ENCODE measurements at regions not wholly inside any gene's neighbourhood (a gene's known extent, or its start where the extent isn't known, plus 50 kb on each side); places are given as distances from the start of the nearest gene placed in this dataset.
"Not testable (repeated sequence)": the region's sequence is repeated elsewhere in the genome, so short reads cannot be mapped to it uniquely, and the experiment has no call there.

DNA sequence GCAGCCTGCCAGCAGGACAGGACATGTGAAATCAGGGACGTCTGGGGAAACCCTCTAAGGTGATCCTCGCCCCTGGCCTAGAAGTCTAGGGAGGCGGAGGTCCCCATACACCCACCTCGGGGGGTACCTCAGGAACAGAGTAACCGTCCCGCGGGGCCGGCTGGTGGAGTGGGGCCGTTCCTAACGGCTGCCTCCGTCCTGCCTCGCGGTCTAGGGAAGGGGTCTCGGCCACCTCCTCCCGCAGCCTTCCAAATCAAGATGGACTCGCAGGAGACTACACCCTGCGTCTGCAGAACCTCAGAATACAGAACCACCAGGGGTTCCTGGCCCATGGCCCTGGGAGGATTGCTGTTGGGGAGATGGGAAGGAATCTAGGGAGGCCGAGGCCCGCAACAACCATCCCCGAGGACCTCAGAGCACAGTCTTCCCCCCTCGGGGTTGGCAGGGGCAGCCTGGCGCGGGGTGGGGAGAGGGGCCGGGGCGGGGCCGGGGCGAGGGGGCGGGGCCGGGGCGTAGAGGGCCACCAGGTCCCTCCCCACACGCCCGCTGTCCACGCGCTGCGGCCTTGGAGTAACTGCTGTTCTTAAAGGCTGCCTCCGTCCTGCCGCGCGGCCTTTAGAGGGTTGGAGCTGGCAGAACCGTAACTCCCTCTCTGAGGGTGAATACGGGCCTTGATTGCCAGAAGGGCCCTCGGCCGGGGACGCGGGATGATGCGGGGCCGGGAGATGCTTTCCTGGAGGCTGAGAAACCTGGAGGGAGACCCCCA, 89.0 kb upstream of the MLN start:
- no peak for DNase-seq

DNA sequence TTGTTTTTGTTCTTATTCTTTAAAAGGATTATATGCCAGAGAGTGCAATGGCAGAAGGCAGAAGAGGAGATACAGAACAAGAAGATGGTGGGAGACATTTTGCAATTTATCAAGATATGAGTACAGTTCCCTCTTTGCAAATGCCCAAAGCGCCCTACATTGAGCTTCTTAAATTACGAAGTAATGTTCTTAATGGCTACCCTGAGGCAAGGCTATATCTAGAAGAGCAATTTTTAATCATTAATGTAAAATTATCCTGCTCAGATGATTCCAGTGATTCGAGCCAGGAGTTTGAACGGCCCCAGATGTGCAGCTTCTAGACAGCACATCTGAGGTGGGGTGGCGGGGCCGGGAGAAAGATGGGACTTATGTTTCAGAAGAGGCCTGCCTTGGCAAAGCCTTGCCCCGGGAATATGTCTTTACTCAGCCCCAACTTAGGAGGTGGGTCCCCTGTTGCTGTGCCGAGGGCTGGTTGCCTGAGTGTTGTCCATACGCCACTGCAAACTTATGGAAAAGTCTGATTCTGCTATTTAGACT, 84.9 kb upstream of the MLN start:
- no peak for DNase-seq

- DNase-seq, result no peak
Observed at GRCh38 chr6:33888183-33888582, 84.4 kb upstream of the MLN start.

DNA sequence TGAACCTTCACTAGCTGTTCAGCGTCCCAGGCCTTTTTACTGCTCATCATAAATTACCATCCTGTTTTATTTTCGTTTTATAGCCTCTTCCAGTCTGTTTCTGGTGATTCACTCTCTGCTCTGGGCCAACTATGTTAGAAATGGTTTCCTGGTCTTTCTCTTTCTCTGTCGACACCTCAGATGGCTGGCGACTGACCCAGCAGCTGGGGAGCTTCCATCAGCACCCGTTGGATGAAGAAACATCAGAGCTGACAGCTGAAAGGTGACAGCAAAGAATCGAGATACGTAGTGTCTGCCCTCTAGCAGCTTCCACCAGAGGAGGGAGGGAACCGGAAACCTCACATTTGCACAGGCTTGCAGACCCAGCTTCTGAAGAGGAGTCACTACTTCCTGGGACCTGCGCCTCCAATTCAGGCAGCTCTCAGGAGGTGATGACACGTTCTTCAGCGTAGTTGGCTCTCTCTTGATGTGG, 82.9 kb upstream of the MLN start:
- no peak for DNase-seq

- DNase-seq, result no peak
Observed at GRCh38 chr6:33885132-33886057, 81.6 kb upstream of the MLN start.

GRCh38 chr6:33883621-33884020, 79.8 kb upstream of the MLN start:
- not testable (repeated sequence) for DNase-seq

- no peak for DNase-seq
Observed at GRCh38 chr6:33882154-33882553, 78.4 kb upstream of the MLN start.

GRCh38 chr6:33880766-33881165, 77.0 kb upstream of the MLN start:
- no peak for DNase-seq

DNA sequence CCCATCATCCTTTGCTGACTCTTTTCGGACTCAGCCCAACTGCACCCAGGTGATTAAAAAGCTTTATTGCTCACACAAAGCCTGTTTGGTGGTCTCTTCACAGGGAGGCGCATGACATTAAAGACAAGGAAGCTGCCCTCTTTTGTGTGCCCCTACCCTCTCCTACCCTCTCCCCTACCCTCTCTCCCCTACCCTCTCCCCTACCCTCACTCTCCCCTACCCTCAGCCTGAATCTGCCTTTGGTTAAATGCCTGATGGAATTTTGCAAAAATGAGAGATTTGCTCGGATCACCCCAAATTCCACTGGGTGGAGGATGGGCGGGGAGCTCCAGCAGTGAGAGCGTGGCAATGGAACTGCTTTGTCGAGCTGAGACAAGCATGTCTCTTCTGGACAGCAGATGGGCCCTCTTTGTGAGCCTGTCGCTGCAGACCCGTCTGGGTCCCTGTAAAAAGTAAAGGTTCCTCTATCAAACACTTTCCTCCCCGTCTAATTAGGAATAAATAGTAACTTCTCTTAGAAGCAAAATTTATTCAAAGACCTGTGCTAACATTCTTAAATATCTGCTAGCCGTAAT, 76.4 kb upstream of the MLN start:
- no peak for DNase-seq

DNA sequence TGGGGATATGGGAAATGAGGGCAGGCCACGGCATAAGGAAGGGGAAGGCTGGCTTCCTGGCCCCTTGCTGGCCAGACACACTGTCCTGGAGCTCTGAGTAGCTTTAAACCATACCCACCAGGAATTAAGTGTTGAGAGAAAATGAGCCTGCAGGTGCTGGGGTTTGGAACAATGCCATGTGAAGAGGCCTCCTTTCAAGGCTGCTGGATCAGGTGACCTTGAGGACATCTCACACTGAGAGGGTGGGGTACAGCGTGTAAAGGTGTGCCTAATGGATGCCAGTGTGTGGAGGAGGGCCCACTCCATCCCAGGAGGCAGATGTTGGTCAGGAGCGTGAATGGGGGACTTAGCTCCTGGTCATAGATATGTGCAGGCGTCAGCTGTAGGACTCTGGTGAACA, 74.8 kb upstream of the MLN start:
- peak; percentile 34 to 65 for DNase-seq

DNA sequence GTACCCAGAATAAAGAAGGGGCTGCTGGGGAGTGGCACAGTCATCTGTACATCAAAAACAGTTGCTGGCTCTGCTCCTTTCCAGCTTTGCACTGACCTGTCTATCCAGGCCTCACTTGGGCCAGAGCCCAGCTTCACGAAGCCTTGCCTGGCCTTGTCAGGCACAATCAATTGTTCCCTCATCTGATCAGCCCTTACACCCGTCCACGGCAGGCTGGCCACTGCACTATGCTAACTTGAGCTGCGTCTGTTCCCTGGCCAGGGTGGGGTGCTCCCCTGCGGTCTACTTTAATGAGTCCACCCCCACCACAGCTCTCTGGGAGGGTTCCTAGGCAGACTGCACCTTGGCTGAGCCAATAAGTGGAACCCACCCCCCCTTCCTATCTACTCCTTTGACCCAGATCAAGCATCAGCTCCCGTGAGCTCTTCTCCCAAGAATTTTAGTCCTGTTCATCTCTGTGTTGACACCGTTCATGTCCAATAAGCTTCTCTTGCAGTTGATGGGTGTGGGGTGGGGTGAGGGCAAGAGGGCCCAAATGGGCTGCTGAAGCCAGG, 74.3 kb upstream of the MLN start:
- no peak for DNase-seq

DNA sequence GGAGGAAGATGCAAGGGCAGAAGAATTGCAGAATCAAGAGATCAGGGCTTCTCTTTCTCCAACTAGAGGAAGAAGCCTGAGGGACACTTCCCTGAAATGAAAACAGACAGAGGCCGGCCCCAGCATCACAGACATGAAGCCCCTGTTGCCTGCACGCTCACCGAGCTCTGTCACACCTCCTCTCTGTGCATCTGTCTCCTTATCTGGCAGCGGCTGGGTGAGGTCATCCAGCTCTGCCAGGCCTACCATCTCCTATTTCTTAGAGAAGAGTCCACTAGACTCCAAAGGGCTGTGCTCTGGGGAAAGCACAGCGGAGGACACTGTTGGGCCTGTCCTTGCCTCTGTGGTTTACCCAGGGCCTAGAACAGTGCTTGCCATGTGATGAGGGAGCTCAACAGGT, 71.9 kb upstream of the MLN start:
- DNase-seq, result no peak

- no peak for DNase-seq
Observed at GRCh38 chr6:33875141-33875581, 71.4 kb upstream of the MLN start.

- no peak for DNase-seq
Observed at GRCh38 chr6:33874136-33874760, 70.4 kb upstream of the MLN start.

DNA sequence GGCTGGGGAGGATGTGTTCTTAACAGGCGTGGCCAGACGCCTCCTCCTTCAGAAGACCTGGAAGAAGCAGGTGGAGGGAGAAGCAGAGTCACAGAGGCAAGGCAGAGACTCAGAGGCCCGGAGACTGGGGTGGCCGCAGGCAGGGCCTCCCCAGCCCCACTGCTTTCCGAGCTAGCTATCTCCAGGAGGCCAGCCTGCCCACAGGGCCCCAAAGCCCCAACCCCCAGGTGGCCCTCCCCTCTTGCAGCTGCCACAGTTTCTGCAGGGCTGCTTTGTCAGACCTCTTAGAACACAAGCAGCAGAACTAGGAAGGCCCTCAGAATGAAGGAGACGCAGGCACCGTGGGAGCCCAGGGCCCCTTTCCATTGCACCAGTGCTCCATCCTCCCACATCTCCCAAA, 69.0 kb upstream of the MLN start:
- DNase-seq, result no peak

DNA sequence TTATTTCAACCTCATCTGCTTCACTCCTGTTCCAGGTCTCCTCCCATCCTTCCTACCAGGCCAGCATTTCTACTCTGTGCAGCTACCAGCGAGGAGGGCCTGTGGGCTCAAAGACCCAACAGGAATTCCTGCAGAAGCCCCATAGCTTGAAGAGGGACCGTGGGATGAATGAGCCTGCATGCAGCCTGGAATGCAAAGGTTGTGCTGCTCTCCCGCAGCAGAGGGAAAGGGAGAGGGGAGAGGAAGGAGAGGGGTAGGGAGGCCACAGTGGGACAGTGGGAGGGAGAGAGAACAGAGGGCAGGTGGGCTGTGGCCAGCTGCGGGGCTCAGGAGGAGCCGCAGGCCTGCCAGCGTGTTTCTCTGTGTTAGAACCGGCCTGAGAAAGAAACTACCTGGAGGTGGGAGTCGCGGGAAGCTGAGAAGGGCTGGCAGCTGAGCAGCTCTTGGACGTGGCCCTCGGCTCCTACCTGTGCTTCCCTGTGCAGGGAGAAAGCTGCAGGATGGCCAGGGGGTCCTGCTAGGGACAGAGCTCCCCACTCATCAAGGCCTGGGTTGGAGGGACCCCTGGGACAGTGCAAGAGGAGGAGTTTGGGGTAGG, 66.1 kb upstream of the MLN start:
- DNase-seq, result no peak

GRCh38 chr6:33869121-33869520, 65.3 kb upstream of the MLN start:
- DNase-seq, result no peak

GRCh38 chr6:33868141-33868540, 64.3 kb upstream of the MLN start:
- no peak for DNase-seq

DNA sequence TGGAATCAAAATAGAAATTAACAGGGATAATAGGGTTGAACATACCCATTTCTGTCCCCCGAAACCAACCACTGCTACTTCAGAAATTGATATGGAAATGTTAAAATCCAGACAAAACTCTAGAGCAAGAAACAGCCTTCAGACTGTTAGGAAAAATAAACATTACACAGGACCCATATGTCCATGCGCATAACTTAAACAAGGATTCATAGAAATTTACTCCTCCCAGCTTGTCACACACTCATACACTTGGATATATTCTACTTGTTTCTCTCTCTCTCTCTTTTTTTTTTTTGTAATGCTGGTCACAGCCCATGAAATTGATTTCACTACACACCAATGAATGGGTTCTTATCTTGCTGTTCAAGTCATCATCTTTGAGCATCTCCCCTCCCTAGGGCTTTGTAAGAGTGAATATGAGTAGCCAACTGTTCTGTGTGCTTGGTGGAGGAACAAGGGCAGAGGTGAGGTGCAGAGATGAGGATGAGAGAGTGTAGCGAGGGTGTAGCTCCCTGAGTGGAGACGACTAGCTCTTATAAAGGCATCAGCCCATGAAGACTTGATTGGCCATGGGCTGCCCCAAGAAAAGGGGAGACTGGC, 61.8 kb upstream of the MLN start:
- DNase-seq, result no peak

GRCh38 chr6:33863723-33864440, 60.1 kb upstream of the MLN start:
- no peak for DNase-seq

DNA sequence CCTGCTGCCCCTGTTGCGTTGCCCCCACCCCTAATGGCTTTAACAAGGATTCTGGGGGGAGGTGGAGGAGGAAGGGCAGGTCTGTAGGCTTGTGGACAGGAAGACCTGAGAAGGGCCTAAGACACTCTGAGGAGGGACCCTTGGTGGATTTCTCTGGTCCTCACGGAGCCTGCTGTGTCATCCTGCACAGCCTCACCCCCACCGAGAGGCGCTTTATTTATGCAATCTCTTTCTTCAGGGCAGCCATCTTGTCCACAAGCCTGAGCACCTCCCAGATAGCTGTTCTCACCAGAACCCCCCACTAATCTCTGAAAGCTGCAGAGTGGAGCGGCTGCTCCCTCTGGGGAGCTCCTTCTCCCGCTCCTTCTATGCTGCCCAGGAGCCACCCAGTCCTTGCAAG, 59.3 kb upstream of the MLN start:
- DNase-seq, result no peak
